RPMI8226 (cell line): ENCODE measurements at regions not wholly inside any gene's neighbourhood (a gene's known extent, or its start where the extent isn't known, plus 50 kb on each side); places are given as distances from the start of the nearest gene placed in this dataset.

ENCODE experiments used
- DNase-seq: peaks from one replicate; pipeline ENCODE4 v3.0.0-alpha.2; 2015

GRCh38 chr7:16978358-16979244, 96.8 kb upstream of the AGR3 start:
- no peak for DNase-seq

GRCh38 chr7:16980539-16980938, 98.8 kb upstream of the AGR3 start:
- DNase-seq, result no peak

- DNase-seq, result peak; percentile 31
Observed at GRCh38 chr7:16982640-16983350, 101.0 kb upstream of the AGR3 start.

GRCh38 chr7:16984375-16984774, 102.6 kb upstream of the AGR3 start:
- DNase-seq, result no peak

GRCh38 chr7:16985621-16986020, 103.8 kb upstream of the AGR3 start:
- no peak for DNase-seq

- no peak for DNase-seq
Observed at GRCh38 chr7:16986755-16987154, 105.0 kb upstream of the AGR3 start.

GRCh38 chr7:16989811-16990413, 108.1 kb upstream of the AGR3 start:
- no peak for DNase-seq

- DNase-seq, result no peak
Observed at GRCh38 chr7:16991551-16991950, 109.8 kb upstream of the AGR3 start.

- no peak for DNase-seq
Observed at GRCh38 chr7:16993543-16993942, 111.8 kb upstream of the AGR3 start.

- no peak for DNase-seq
Observed at GRCh38 chr7:16998481-16999051, 116.8 kb upstream of the AGR3 start.

- no peak for DNase-seq
Observed at GRCh38 chr7:16999541-17000267, 117.9 kb upstream of the AGR3 start.

- DNase-seq, result no peak
Observed at GRCh38 chr7:17005271-17005670, 123.5 kb upstream of the AGR3 start.

- DNase-seq, result no peak
Observed at GRCh38 chr7:17007841-17008240, 126.1 kb upstream of the AGR3 start.

- no peak for DNase-seq
Observed at GRCh38 chr7:17009007-17009719, 127.4 kb upstream of the AGR3 start.

GRCh38 chr7:17009933-17010332, 128.2 kb upstream of the AGR3 start:
- DNase-seq, result no peak

- no peak for DNase-seq
Observed at GRCh38 chr7:17010637-17011300, 129.0 kb upstream of the AGR3 start.

GRCh38 chr7:17013204-17013603, 131.4 kb upstream of the AGR3 start:
- no peak for DNase-seq

- no peak for DNase-seq
Observed at GRCh38 chr7:17014686-17015085, 132.9 kb upstream of the AGR3 start.

- no peak for DNase-seq
Observed at GRCh38 chr7:17015598-17016031, 133.8 kb upstream of the AGR3 start.

GRCh38 chr7:17016402-17017010, 134.7 kb upstream of the AGR3 start:
- no peak for DNase-seq

GRCh38 chr7:17019106-17019505, 137.3 kb upstream of the AGR3 start:
- DNase-seq, result no peak
